DND-41 (cell line): ENCODE measurements at regions not wholly inside any gene's neighbourhood (a gene's known extent, or its start where the extent isn't known, plus 50 kb on each side); places are given as distances from the start of the nearest gene placed in this dataset.

Experiments used
- ATAC-seq: fragments of 200-7000 bp; cut with Tn5 transposase; 3 replicates; pipeline ENCODE4 v1.9.1; 2021; ENCODE audit warnings: low read depth; ENCODE audit not compliant: insufficient read depth
- DNase-seq: peaks from one replicate; pipeline ENCODE4 v3.0.0-alpha.2; 2020
- H2AFZ ChIP-seq: 2 replicates; pipeline ENCODE4 v1.6.0; 2012; ENCODE audit warnings: low read depth, low read length
- H3K27ac ChIP-seq: 2 replicates; pipeline ENCODE4 v1.5.1; 2012; ENCODE audit warnings: low read length, inconsistent platforms
- H3K27me3 ChIP-seq: fragments of 200-600 bp; sonication (generic); 2 replicates; pipeline ENCODE4 v1.6.0; 2012; ENCODE audit warnings: low read length, mild to moderate bottlenecking, inconsistent platforms; ENCODE audit not compliant: insufficient read depth, poor library complexity
- H3K36me3 ChIP-seq: 2 replicates; pipeline ENCODE4 v1.5.1; 2012; ENCODE audit warnings: low read length, inconsistent platforms; ENCODE audit not compliant: insufficient read depth
- H3K4me1 ChIP-seq: 2 replicates; pipeline ENCODE4 v1.5.1; 2012; ENCODE audit warnings: mild to moderate bottlenecking, low read length; ENCODE audit not compliant: insufficient read depth
- H3K4me2 ChIP-seq: 2 replicates; pipeline ENCODE4 v1.6.0; 2012; ENCODE audit warnings: mild to moderate bottlenecking, moderate library complexity, low read length, inconsistent platforms; ENCODE audit not compliant: insufficient read depth
- H3K4me3 ChIP-seq, 2 experiments: fragments of 200-600 bp in 1 of 2; shearing (Covaris generic) in 1 of 2; 2 replicates each; pipeline ENCODE4 v1.5.1; 2012 to 2016; ENCODE audit warnings: inconsistent platforms in 2 of 2, low read length in 2 of 2, mild to moderate bottlenecking in 2 of 2, low read depth in 1 of 2, moderate library complexity in 1 of 2
- H3K79me2 ChIP-seq: 2 replicates; pipeline ENCODE4 v1.6.0; 2012; ENCODE audit warnings: low read length, inconsistent platforms; ENCODE audit not compliant: insufficient read depth
- H3K9ac ChIP-seq: 2 replicates; pipeline ENCODE4 v1.6.0; 2012; ENCODE audit warnings: low read depth, mild to moderate bottlenecking, inconsistent platforms, low read length, moderate library complexity
- H3K9me3 ChIP-seq: 2 replicates; pipeline ENCODE4 v1.5.1; 2012; ENCODE audit warnings: low read length, moderate library complexity, mild to moderate bottlenecking, inconsistent platforms; ENCODE audit not compliant: insufficient read depth, severe bottlenecking
- H4K20me1 ChIP-seq: 2 replicates; pipeline ENCODE4 v1.6.0; 2012; ENCODE audit warnings: low read length; ENCODE audit not compliant: insufficient read depth
- EZH2 ChIP-seq: IDR thresholded peaks from 3 replicates; pipeline ENCODE4 v1.6.1; 2012; ENCODE audit warnings: borderline replicate concordance, low read depth, mild to moderate bottlenecking, moderate library complexity, low read length, inconsistent platforms; ENCODE audit not compliant: severe bottlenecking
- TF ChIP-seq, protein P1 (sequence below): IDR thresholded peaks from 2 replicates; pipeline ENCODE4 v1.5.1; 2012; ENCODE audit warnings: borderline replicate concordance, low read length, moderate library complexity, mild to moderate bottlenecking; ENCODE audit not compliant: poor library complexity, severe bottlenecking; ENCODE audit errors: extremely low read depth

GRCh38 chr3:150215616-150216015 is 192.5 kb upstream of the TSC22D2 start:
- TF ChIP-seq EZH2 = no peak
- TF ChIP-seq, protein P1, sequence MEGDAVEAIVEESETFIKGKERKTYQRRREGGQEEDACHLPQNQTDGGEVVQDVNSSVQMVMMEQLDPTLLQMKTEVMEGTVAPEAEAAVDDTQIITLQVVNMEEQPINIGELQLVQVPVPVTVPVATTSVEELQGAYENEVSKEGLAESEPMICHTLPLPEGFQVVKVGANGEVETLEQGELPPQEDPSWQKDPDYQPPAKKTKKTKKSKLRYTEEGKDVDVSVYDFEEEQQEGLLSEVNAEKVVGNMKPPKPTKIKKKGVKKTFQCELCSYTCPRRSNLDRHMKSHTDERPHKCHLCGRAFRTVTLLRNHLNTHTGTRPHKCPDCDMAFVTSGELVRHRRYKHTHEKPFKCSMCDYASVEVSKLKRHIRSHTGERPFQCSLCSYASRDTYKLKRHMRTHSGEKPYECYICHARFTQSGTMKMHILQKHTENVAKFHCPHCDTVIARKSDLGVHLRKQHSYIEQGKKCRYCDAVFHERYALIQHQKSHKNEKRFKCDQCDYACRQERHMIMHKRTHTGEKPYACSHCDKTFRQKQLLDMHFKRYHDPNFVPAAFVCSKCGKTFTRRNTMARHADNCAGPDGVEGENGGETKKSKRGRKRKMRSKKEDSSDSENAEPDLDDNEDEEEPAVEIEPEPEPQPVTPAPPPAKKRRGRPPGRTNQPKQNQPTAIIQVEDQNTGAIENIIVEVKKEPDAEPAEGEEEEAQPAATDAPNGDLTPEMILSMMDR = no peak
- H3K4me3 ChIP-seq = no peak overlapping the region
- H3K4me1 ChIP-seq = no peaks in the 10 kb centered on the region
- peaks cover 12% of the 10 kb centered on the region for H3K27me3 ChIP-seq
- H3K9me3 ChIP-seq = no peaks in the 10 kb centered on the region
- H2AFZ ChIP-seq = no peak overlapping the region
- H4K20me1 ChIP-seq = no peaks in the 10 kb centered on the region
- H3K9ac ChIP-seq = no peak overlapping the region
- ATAC-seq = no peak
- H3K4me2 ChIP-seq = no peak overlapping the region
- H3K27ac ChIP-seq = no peak overlapping the region
- H3K36me3 ChIP-seq = no peaks in the 10 kb centered on the region
- no peak for DNase-seq
- no peaks in the 10 kb centered on the region for H3K79me2 ChIP-seq

DNA sequence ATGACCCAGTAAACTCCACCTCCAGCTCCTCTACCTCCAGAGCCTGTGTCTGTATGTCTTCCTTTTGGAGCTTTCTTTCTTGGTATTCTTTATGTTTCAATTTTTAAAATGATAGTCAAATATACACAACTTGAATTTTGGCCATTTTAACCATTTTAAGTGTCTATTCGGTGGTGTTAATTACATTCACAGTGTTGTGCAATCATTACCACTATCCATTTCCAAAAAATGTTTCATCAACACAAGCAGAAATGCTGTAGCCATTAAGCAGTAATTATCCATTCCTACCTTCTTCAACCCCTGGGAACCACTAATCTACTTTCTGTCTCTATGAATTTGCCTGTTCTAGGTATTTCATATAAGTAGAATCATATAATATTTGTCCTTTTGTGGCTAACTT is 194.5 kb upstream of the TSC22D2 start:
- H3K4me1 ChIP-seq = no peaks in the 10 kb centered on the region
- DNase-seq (no peak), ATAC-seq (no peak)
- H2AFZ ChIP-seq = no peak overlapping the region
- H3K79me2 ChIP-seq = no peaks in the 10 kb centered on the region
- no peaks in the 10 kb centered on the region for H3K9me3 ChIP-seq
- no peaks in the 10 kb centered on the region for H4K20me1 ChIP-seq
- peaks cover 10% of the 10 kb centered on the region for H3K27me3 ChIP-seq
- no peak overlapping the region for H3K9ac ChIP-seq
- no peak overlapping the region for H3K27ac ChIP-seq
- no peaks in the 10 kb centered on the region for H3K36me3 ChIP-seq
- H3K4me3 ChIP-seq = no peak overlapping the region
- no peak overlapping the region for H3K4me2 ChIP-seq
- TF ChIP-seq, protein P1 = no peak
- TF ChIP-seq EZH2 = no peak

DNA sequence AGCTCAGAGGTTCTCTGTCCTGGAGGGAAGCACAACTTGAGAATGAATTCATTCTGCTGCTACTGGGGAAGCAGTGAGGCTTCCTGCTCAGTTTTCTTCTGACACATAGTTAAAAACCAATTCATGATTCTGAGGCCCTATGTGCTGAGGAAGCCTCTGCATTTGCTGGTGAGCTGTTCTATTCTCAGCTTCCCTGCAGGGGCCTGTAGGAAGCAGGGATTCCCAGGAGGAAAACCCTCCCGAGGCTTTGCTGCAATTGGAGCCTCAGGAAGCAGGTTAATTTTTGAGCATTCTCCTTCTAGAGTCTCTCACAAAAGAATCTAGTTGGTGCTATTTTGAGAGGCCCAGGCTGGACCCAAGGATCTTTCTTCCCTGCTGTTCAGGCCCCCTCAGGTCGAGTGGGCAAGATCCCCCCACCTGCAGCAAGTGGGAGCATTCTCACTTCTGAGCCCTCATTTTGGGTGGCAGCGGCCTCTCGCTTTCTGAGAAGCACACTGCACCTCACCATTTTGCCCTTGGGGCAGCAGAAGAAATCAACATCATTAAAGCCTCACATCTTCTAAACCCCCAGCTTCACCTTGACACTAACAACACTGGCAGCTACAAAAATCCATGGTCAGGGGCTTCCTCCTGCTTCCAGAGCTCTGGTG is 197.5 kb upstream of the TSC22D2 start:
- Histone ChIP-seq H3K9me3 (no peaks in the 10 kb centered on the region), H3K27me3 (peaks cover 8% of the 10 kb centered on the region), H3K27ac (no peak overlapping the region), H3K4me3 (no peak overlapping the region), H3K79me2 (no peaks in the 10 kb centered on the region), H3K4me1 (no peaks in the 10 kb centered on the region), H3K4me2 (no peak overlapping the region), H3K9ac (no peak overlapping the region), H3K36me3 (no peaks in the 10 kb centered on the region), H2AFZ (no peak overlapping the region), H4K20me1 (no peaks in the 10 kb centered on the region)
- no peak for ATAC-seq
- TF ChIP-seq, protein P1 = no peak
- no peak for TF ChIP-seq EZH2
- no peak for DNase-seq

- no peak for ATAC-seq
- no peak overlapping the region for H3K9ac ChIP-seq
Observed at GRCh38 chr3:150203273-150203672, 204.8 kb upstream of the TSC22D2 start.

More at GRCh38 chr3:150203273-150203672, 204.8 kb upstream of the TSC22D2 start:
- H3K4me3 ChIP-seq = no peak overlapping the region
- H3K27ac ChIP-seq = no peak overlapping the region
- no peak overlapping the region for H3K4me2 ChIP-seq
- no peak overlapping the region for H2AFZ ChIP-seq
- H4K20me1 ChIP-seq = no peaks in the 10 kb centered on the region
- peaks cover 2% of the 10 kb centered on the region for H3K27me3 ChIP-seq
- no peaks in the 10 kb centered on the region for H3K36me3 ChIP-seq
- no peaks in the 10 kb centered on the region for H3K9me3 ChIP-seq
- no peak for DNase-seq
- H3K79me2 ChIP-seq = no peaks in the 10 kb centered on the region
- H3K4me1 ChIP-seq = no peaks in the 10 kb centered on the region
- TF ChIP-seq EZH2 = no peak
- TF ChIP-seq, protein P1 = no peak
